HepG2 (cell line): ENCODE measurements at regions not wholly inside any gene's neighbourhood (a gene's known extent, or its start where the extent isn't known, plus 50 kb on each side); places are given as distances from the start of the nearest gene placed in this dataset.

ENCODE experiments used
- ATAC-seq: fragments of 200-7000 bp; cut with Tn5 transposase; 3 replicates; pipeline ENCODE4 v1.9.1; 2020; ENCODE audit warnings: mild to moderate bottlenecking, moderate library complexity
- BruUV-seq: library from RNA; stranded (reverse); fragments of 400-500 nt; replicated peaks from 2 replicates; lab custom pipeline; 2021; lab: Mats Ljungman, UMichigan
- CTCF ChIA-PET: fragments of 300-600 bp; formaldehyde crosslinking; extraction: SDS; loops from one replicate; lab custom pipeline; 2021; ENCODE audit warnings: low total read pairs, inconsistent platforms, low intra/inter-chr PET ratio; lab: Yijun Ruan, JAX
- POLR2A ChIA-PET: fragments of 350-600 bp; sonication (Branson Sonifier 250); formaldehyde crosslinking; loops from one replicate; lab custom pipeline; 2020; ENCODE audit warnings: antibody characterized with exemption, inconsistent platforms; lab: Yijun Ruan, JAX
- DNase-seq: peaks from one replicate; pipeline ENCODE4 v3.0.0-alpha.2; 2015; ENCODE audit warnings: low spot score
- FAIRE-seq: peaks from 3 replicates; lab custom pipeline; 2011; peaks lifted over from hg19 to GRCh38; lab: Jason Lieb, UNC
- H2AFZ ChIP-seq: one replicate; pipeline ENCODE4 v1.6.1; 2011; ENCODE audit warnings: low read length, inconsistent platforms
- H3K27ac ChIP-seq: fragments of 300-600 bp; 3 replicates; pipeline ENCODE4 v1.8.0; 2011; ENCODE audit warnings: mixed run types, mild to moderate bottlenecking, mixed read lengths, low read length, inconsistent platforms; ENCODE audit not compliant: insufficient read depth; ENCODE audit errors: extremely low read length
- H3K27me3 ChIP-seq, 2 experiments: fragments of 200-600 bp in 1 of 2; 2 replicates in 1 of 2; 3 replicates in 1 of 2; pipeline versions ENCODE4 v1.6.0 to v1.8.0; 2011; ENCODE audit warnings: low read length in 2 of 2, mild to moderate bottlenecking in 2 of 2, moderate library complexity in 2 of 2, inconsistent platforms in 1 of 2; ENCODE audit not compliant: insufficient read depth in 2 of 2, control insufficient read depth in 1 of 2
- H3K36me3 ChIP-seq, 2 experiments: fragments of 200-600 bp in 1 of 2; replicated peaks in 1 of 2; 2 replicates in 1 of 2; 3 replicates in 1 of 2; pipeline versions ENCODE4 v1.5.1 to v1.8.0; 2011; ENCODE audit warnings: low read length in 2 of 2, inconsistent platforms in 1 of 2; ENCODE audit not compliant: insufficient read depth in 2 of 2, control insufficient read depth in 1 of 2
- H3K4me1 ChIP-seq: 2 replicates; pipeline ENCODE4 v1.5.1; 2012; ENCODE audit warnings: low read length, inconsistent platforms; ENCODE audit not compliant: insufficient read depth
- H3K4me2 ChIP-seq: 2 replicates; pipeline ENCODE4 v1.6.0; 2011; ENCODE audit warnings: low read depth, low read length, inconsistent platforms
- H3K4me3 ChIP-seq, 3 experiments: fragments of 200-600 bp in 1 of 3; sonication (generic), shearing (Covaris generic) in 1 of 3; replicated peaks in 1 of 3; 2 replicates each; pipeline ENCODE4 v1.5.1; 2011 to 2016; ENCODE audit warnings: low read length in 3 of 3, inconsistent platforms in 2 of 3, low read depth in 2 of 3, mild to moderate bottlenecking in 2 of 3, control low read depth in 1 of 3, mixed read lengths in 1 of 3; ENCODE audit not compliant: insufficient read depth in 1 of 3
- H3K79me2 ChIP-seq: one replicate; pipeline ENCODE4 v1.6.1; 2011; ENCODE audit warnings: low read length, inconsistent platforms; ENCODE audit not compliant: insufficient read depth
- H3K9ac ChIP-seq: 2 replicates; pipeline ENCODE4 v1.6.0; 2011; ENCODE audit warnings: mild to moderate bottlenecking, low read depth, low read length, inconsistent platforms; ENCODE audit not compliant: insufficient read depth
- H3K9me3 ChIP-seq: 2 replicates; pipeline ENCODE4 v1.5.1; 2012; ENCODE audit warnings: mild to moderate bottlenecking, low read length
- H4K20me1 ChIP-seq: 2 replicates; pipeline ENCODE4 v1.6.0; 2011; ENCODE audit warnings: inconsistent platforms, mild to moderate bottlenecking, low read length, moderate library complexity; ENCODE audit not compliant: insufficient read depth
- ELF4 ChIP-seq: sonication (generic); formaldehyde crosslinking; IDR thresholded peaks from 2 replicates; pipeline ENCODE4 v1.5.0; 2020; ENCODE audit warnings: missing genetic modification reagents, mild to moderate bottlenecking, moderate library complexity, borderline replicate concordance
- PCBP1 ChIP-seq: fragments of 200-400 bp; formaldehyde crosslinking; IDR thresholded peaks from 2 replicates; pipeline ENCODE4 v1.6.1; 2017; ENCODE audit warnings: mild to moderate bottlenecking, low read depth, low read length, borderline replicate concordance
- REPIN1 ChIP-seq: sonication (generic); formaldehyde crosslinking; IDR thresholded peaks from 2 replicates; pipeline ENCODE4 v1.8.0; 2022; ENCODE audit warnings: missing genetic modification reagents, low read depth, mild to moderate bottlenecking, borderline replicate concordance
- ZBTB44 ChIP-seq: sonication (generic); formaldehyde crosslinking; IDR thresholded peaks from 2 replicates; pipeline ENCODE4 v1.4.0; 2020; ENCODE audit warnings: missing genetic modification reagents
- WGBS: methylation state at CpG from one replicate; pipeline ENCODE4 v1.1.6; 2017; ENCODE audit warnings: low lambda C conversion rate; 5-methylcytosine and 5-hydroxymethylcytosine counted together
- in situ Hi-C: cut with HindIII; loops from 2 replicates; pipeline ENCODE4 v1.10.0; 2017; ENCODE audit warnings: low pct_unique_long_range_greater_than_20kb; ENCODE audit not compliant: extremely low pct_ligation_motif_present
- intact Hi-C: fragments of 100-400 bp; cut with micrococcal nuclease; formaldehyde crosslinking; loops from one replicate; pipeline ENCODE4 v1.10.0; 2022; ENCODE audit not compliant: unreplicated experiment

- no peak for FAIRE-seq
- H3K9ac ChIP-seq = no peak overlapping the region
- H2AFZ ChIP-seq = no peak overlapping the region
- H3K79me2 ChIP-seq = no peaks in the 10 kb centered on the region
- CTCF ChIA-PET = no interaction called here
- H3K9me3 ChIP-seq = no peaks in the 10 kb centered on the region
- H3K36me3 ChIP-seq = 0 out of 5 replicates have a peak, but pooled peaks cover 0 to 3% of the 10 kb centered on the region in 2 experiments
- TF ChIP-seq ZBTB44 (CRISPR knock-in tag) (no peak), REPIN1 (CRISPR knock-in tag) (peak; percentile 38; the same call in 1 of the 2 replicates)
- TF ChIP-seq, all 625 proteins: peak for 1
- H4K20me1 ChIP-seq = no peaks in the 10 kb centered on the region
- ATAC-seq (peak; percentile 58), DNase-seq (no peak)
- BruUV-seq = no TSS peak
- H3K4me2 ChIP-seq = no peak overlapping the region
- intact Hi-C loops (no loop called here), in situ Hi-C loops (no loop called here)
- no peak overlapping the region for H3K4me3 ChIP-seq
- no peak overlapping the region for H3K27ac ChIP-seq
- 87% methylated on average over 2 of the region's 4 CpGs for WGBS
- H3K4me1 ChIP-seq = no peaks in the 10 kb centered on the region
- no peaks in the 10 kb centered on the region for H3K27me3 ChIP-seq
- POLR2A ChIA-PET = no interaction called here
Observed at GRCh38 chr7:34497153-34497777, 160.8 kb upstream of the NPSR1 start.

- FAIRE-seq = no peak
- POLR2A ChIA-PET = no interaction called here
Observed at GRCh38 chr7:34501156-34501555, 156.9 kb upstream of the NPSR1 start.

More at GRCh38 chr7:34501156-34501555, 156.9 kb upstream of the NPSR1 start:
- Histone ChIP-seq H3K79me2 (no peaks in the 10 kb centered on the region), H3K4me3 (no peak overlapping the region), H3K27me3 (no peaks in the 10 kb centered on the region), H3K9ac (no peak overlapping the region), H3K4me1 (no peaks in the 10 kb centered on the region), H4K20me1 (no peaks in the 10 kb centered on the region), H2AFZ (no peak overlapping the region), H3K36me3 (peaks cover 0 to 3% of the 10 kb centered on the region in 2 experiments; a peak in 1 of 5 replicates), H3K27ac (no peak overlapping the region), H3K9me3 (no peaks in the 10 kb centered on the region), H3K4me2 (no peak overlapping the region)
- 83% methylated on average over 1 of the region's 1 CpG for WGBS
- TF ChIP-seq ELF4 (CRISPR knock-in tag) (no peak), PCBP1 (no peak)
- CTCF ChIA-PET = no interaction called here
- no peak for ATAC-seq
- intact Hi-C loops = no loop called here
- no TSS peak for BruUV-seq
- in situ Hi-C loops = no loop called here
- DNase-seq = no peak
